Tibial nerve (tissue), 4 donors: ENCODE measurements at regions not wholly inside any gene's neighbourhood (a gene's known extent, or its start where the extent isn't known, plus 50 kb on each side); places are given as distances from the start of the nearest gene placed in this dataset.

Experiments
- DNase-seq, 2 donors: peaks; one replicate each; pipeline ENCODE4 v3.0.0-alpha.2; 2019; ENCODE audit warnings: low spot score in 2 of 2
- H3K27ac ChIP-seq, 4 donors: fragments of 200-600 bp; sonication (generic) in 3 of 4; one replicate each; pipeline ENCODE4 v1.5.1; 2017 to 2019; ENCODE audit warnings: mild to moderate bottlenecking in 1 of 4
- H3K27me3 ChIP-seq, 2 donors: fragments of 200-600 bp; sonication (generic) in 1 of 2; one replicate each; pipeline versions ENCODE4 v1.5.1 to v1.6.0; 2017 to 2019
- H3K36me3 ChIP-seq, 3 donors: fragments of 200-600 bp; sonication (generic); one replicate each; pipeline ENCODE4 v1.5.1; 2018 to 2019
- H3K4me1 ChIP-seq, 4 donors: fragments of 200-600 bp; sonication (generic) in 3 of 4; one replicate each; pipeline ENCODE4 v1.5.1; 2017 to 2019
- H3K4me3 ChIP-seq, 4 donors: fragments of 200-600 bp; sonication (generic) in 3 of 4; one replicate each; pipeline ENCODE4 v1.5.1; 2017 to 2019; ENCODE audit warnings: mild to moderate bottlenecking in 1 of 4, moderate library complexity in 1 of 4
- H3K9me3 ChIP-seq, 4 donors: fragments of 200-600 bp; sonication (generic) in 3 of 4; one replicate each; pipeline ENCODE4 v1.5.1; 2017 to 2019
- EP300 ChIP-seq, 2 donors: sonication (generic); formaldehyde crosslinking; IDR thresholded peaks; one replicate each; pipeline ENCODE4 v1.6.1; 2017; ENCODE audit warnings: antibody characterized with exemption in 2 of 2, mild to moderate bottlenecking in 1 of 2
- POLR2A ChIP-seq, 2 donors: fragments of 450-650 bp; IDR thresholded peaks; one replicate each; pipeline ENCODE4 v1.6.1; 2017; ENCODE audit warnings: antibody characterized with exemption in 2 of 2, mild to moderate bottlenecking in 2 of 2, moderate library complexity in 2 of 2
- WGBS, 2 donors: methylation state at CpG; one replicate each; pipeline ENCODE4 v1.1.5; 2018; 5-methylcytosine and 5-hydroxymethylcytosine counted together
- TF ChIP-seq, protein P1 (sequence below), 5 experiments: fragments of 200-600 bp in 3 of 5; fragments of 450-650 bp in 2 of 5; sonication (generic) in 3 of 5; IDR thresholded peaks; one replicate each; pipeline ENCODE4 v1.5.1; 2016 to 2019; ENCODE audit warnings: antibody characterized with exemption in 5 of 5, mild to moderate bottlenecking in 3 of 5, moderate library complexity in 2 of 5

DNA sequence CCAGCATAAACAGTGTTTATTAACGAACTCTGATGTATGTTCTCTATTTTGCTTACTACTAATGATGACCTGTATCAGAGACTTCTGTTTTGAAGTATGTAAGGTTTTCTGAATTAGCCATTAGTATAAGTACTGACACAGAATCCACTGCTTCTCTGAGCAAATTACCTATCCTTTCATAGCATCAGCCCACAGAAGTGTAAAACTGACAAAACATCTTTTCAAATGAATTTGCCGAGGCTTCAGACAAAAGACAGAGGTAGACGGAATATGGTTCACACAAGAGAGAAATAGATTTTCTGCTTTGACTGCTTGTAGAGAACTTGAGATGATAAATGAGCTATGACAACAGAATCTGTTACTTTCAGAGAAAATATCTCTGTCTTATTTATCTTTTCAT, 1051.6 kb downstream of the AMY1C start:
- Histone ChIP-seq H3K36me3 (no peaks in the 10 kb centered on the region), H3K4me1 (no peaks in the 10 kb centered on the region), H3K4me3 (no peak overlapping the region), H3K9me3 (no peaks in the 10 kb centered on the region), H3K27ac (no peak overlapping the region), H3K27me3 (no peaks in the 10 kb centered on the region)
- TF ChIP-seq EP300 (IDR thresholded peaks at IDR 0.05) = no peak
- no peak for TF ChIP-seq POLR2A (IDR thresholded peaks at IDR 0.05)
- TF ChIP-seq, protein P1, sequence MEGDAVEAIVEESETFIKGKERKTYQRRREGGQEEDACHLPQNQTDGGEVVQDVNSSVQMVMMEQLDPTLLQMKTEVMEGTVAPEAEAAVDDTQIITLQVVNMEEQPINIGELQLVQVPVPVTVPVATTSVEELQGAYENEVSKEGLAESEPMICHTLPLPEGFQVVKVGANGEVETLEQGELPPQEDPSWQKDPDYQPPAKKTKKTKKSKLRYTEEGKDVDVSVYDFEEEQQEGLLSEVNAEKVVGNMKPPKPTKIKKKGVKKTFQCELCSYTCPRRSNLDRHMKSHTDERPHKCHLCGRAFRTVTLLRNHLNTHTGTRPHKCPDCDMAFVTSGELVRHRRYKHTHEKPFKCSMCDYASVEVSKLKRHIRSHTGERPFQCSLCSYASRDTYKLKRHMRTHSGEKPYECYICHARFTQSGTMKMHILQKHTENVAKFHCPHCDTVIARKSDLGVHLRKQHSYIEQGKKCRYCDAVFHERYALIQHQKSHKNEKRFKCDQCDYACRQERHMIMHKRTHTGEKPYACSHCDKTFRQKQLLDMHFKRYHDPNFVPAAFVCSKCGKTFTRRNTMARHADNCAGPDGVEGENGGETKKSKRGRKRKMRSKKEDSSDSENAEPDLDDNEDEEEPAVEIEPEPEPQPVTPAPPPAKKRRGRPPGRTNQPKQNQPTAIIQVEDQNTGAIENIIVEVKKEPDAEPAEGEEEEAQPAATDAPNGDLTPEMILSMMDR (IDR thresholded peaks at IDR 0.05) = no peak
- DNase-seq = no peak
- 81 to 86% methylated on average over 3 of the region's 3 CpGs for WGBS, 2 donors

DNA sequence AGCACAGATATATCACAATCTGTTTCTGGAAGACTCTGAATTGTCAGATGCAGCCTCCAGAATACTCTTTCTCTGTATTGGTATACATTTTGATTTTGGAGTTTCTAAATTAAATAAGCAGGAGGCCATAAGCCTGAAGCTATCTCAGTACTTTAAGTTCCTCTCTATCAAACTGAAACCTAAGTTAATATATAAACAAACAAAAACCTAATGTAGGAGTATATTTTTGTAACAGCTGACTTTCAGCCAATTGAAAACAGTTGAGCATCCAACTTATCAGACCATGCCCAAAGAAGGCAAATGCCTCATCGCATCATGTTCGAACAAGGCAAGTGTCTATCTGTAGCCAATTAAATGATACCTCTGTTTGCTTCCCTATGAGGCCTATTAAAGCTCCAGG, 1054.4 kb downstream of the AMY1C start:
- H3K9me3 ChIP-seq = no peaks in the 10 kb centered on the region
- H3K4me3 ChIP-seq = no peak overlapping the region
- H3K4me1 ChIP-seq = no peaks in the 10 kb centered on the region
- H3K27ac ChIP-seq = no peak overlapping the region
- WGBS, 2 donors = 93 to 94% methylated on average over 2 of the region's 2 CpGs
- TF ChIP-seq POLR2A (IDR thresholded peaks at IDR 0.05) (no peak), EP300 (IDR thresholded peaks at IDR 0.05) (no peak)
- TF ChIP-seq, protein P1 (IDR thresholded peaks at IDR 0.05) = no peak
- DNase-seq = no peak
- H3K27me3 ChIP-seq = no peaks in the 10 kb centered on the region
- no peaks in the 10 kb centered on the region for H3K36me3 ChIP-seq

DNA sequence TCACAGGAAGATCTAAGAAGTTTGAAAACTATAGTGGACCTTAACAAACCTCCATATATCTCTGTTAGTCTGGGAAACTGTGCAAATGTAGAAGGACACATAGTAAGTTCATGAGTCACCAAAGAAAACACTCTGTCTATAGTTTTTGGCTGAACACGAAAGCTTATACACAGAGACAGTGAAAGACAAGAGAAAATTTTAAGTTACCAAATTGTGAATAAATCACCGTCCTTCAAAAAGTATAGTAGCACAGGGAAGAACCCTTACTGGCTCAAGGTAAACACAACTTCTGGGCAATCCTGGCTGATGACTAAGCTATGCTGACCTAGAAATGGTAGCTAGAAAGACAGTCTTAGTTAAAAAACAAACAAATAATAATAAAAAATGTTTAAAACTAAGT, 1057.9 kb downstream of the AMY1C start:
- no peaks in the 10 kb centered on the region for H3K4me1 ChIP-seq
- H3K4me3 ChIP-seq = no peak overlapping the region
- no peaks in the 10 kb centered on the region for H3K9me3 ChIP-seq
- TF ChIP-seq EP300 (IDR thresholded peaks at IDR 0.05) = no peak
- TF ChIP-seq, protein P1 (IDR thresholded peaks at IDR 0.05) = no peak
- no peak for TF ChIP-seq POLR2A (IDR thresholded peaks at IDR 0.05)
- H3K36me3 ChIP-seq = no peaks in the 10 kb centered on the region
- H3K27me3 ChIP-seq = no peaks in the 10 kb centered on the region
- no peak overlapping the region for H3K27ac ChIP-seq
- WGBS, 2 donors = 77 to 78% methylated on average over 2 of the region's 2 CpGs
- DNase-seq = no peak

DNA sequence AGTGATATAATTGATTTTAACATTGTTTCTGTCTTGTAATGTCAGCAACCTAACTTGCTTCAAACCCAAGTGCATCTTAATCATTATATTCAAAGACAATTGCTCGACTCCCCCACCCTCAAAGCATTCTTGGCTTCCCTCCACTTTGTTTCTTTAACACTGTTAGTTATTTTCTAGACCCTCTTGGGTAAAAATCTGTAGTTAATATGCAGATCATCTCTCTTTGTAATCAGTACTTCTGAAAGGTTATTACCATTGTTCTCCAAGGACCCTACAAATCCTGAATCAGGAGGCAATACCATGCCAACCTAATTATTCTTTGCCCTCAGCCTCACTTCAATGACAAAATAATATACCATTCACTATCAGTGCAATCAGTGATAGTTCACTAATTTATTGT, 1075.7 kb downstream of the AMY1C start:
- WGBS, 2 donors = 57 to 58% methylated on average over 1 of the region's 1 CpG
- no peaks in the 10 kb centered on the region for H3K27me3 ChIP-seq
- no peaks in the 10 kb centered on the region for H3K9me3 ChIP-seq
- no peak for DNase-seq
- no peak overlapping the region for H3K27ac ChIP-seq
- no peak overlapping the region for H3K4me3 ChIP-seq
- TF ChIP-seq EP300 (IDR thresholded peaks at IDR 0.05) (no peak), POLR2A (IDR thresholded peaks at IDR 0.05) (no peak)
- TF ChIP-seq, protein P1 (IDR thresholded peaks at IDR 0.05) = no peak
- no peaks in the 10 kb centered on the region for H3K4me1 ChIP-seq
- H3K36me3 ChIP-seq = no peaks in the 10 kb centered on the region

DNA sequence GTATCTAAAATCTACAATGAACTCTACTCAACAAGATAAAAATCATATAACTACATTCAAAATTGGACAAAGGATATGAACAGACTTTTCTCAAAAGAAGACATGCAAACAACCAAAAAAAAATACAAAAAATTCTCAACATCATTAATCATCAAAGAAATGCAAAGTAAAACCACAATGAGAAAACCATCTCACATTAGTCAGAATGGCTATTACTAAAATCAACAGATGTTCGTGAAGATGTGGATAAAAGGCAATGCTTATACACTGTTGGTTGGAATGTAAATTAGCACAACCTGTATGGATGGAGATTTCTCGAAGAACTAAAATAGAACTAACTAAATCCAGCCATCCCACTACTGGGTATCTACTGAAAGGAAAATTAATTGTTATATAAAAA, 1080.8 kb downstream of the AMY1C start:
- 91 to 98% methylated on average over 2 of the region's 2 CpGs for WGBS, 2 donors
- H3K4me3 ChIP-seq = no peak overlapping the region
- TF ChIP-seq EP300 (IDR thresholded peaks at IDR 0.05) (no peak), POLR2A (IDR thresholded peaks at IDR 0.05) (no peak)
- TF ChIP-seq, protein P1 (IDR thresholded peaks at IDR 0.05) = no peak
- no peak overlapping the region for H3K27ac ChIP-seq
- no peaks in the 10 kb centered on the region for H3K36me3 ChIP-seq
- peaks cover 0 to 6% (median 0%) of the 10 kb centered on the region in 4 donors for H3K9me3 ChIP-seq
- no peaks in the 10 kb centered on the region for H3K4me1 ChIP-seq
- DNase-seq = no peak
- H3K27me3 ChIP-seq = no peaks in the 10 kb centered on the region
